Stimulated activated CD8-positive, alpha-beta memory T cell treated with anti-CD3 and anti-CD28 coated beads, Interleukin-12 subunit alpha, Interleukin-12 subunit beta, amount 100 ng/mL, for 24 hours (primary cell): ENCODE measurements at regions not wholly inside any gene's neighbourhood (a gene's known extent, or its start where the extent isn't known, plus 50 kb on each side); places are given as distances from the start of the nearest gene placed in this dataset.
"Not testable (repeated sequence)": the region's sequence is repeated elsewhere in the genome, so short reads cannot be mapped to it uniquely, and the experiment has no call there.

Source experiments
- DNase-seq: peaks from one replicate; pipeline ENCODE4 v3.0.0-alpha.2; 2020; ENCODE audit errors: extremely low read depth

- no peak for DNase-seq
Measured at GRCh38 chr5:124179819-124180218, 566.6 kb downstream of the ZNF608 start.

GRCh38 chr5:124178050-124178449 lies 568.4 kb downstream of the ZNF608 start:
- no peak for DNase-seq

GRCh38 chr5:124176692-124177091 lies 569.7 kb downstream of the ZNF608 start:
- DNase-seq: no peak

GRCh38 chr5:124173386-124173785 lies 573.1 kb downstream of the ZNF608 start:
- no peak for DNase-seq

GRCh38 chr5:124172389-124173003 lies 573.9 kb downstream of the ZNF608 start:
- no peak for DNase-seq

- DNase-seq: not testable (repeated sequence)
Measured at GRCh38 chr5:124168093-124168492, 578.3 kb downstream of the ZNF608 start.

GRCh38 chr5:124162767-124163532 lies 583.5 kb downstream of the ZNF608 start:
- DNase-seq: no peak

- DNase-seq: no peak
Measured at GRCh38 chr5:124161266-124161665, 585.2 kb downstream of the ZNF608 start.

GRCh38 chr5:124160265-124160664 lies 586.2 kb downstream of the ZNF608 start:
- no peak for DNase-seq

GRCh38 chr5:124157320-124157719 lies 589.1 kb downstream of the ZNF608 start:
- DNase-seq: no peak

- DNase-seq: no peak
Measured at GRCh38 chr5:124156415-124156996, 589.9 kb downstream of the ZNF608 start.

GRCh38 chr5:124154714-124155113 lies 591.7 kb downstream of the ZNF608 start:
- no peak for DNase-seq

- DNase-seq: no peak
Measured at GRCh38 chr5:124153588-124153987, 592.9 kb downstream of the ZNF608 start.

- no peak for DNase-seq
Measured at GRCh38 chr5:124148574-124148973, 597.9 kb downstream of the ZNF608 start.

GRCh38 chr5:124140060-124140459 lies 606.4 kb downstream of the ZNF608 start:
- no peak for DNase-seq

GRCh38 chr5:124139477-124139876 lies 607.0 kb downstream of the ZNF608 start:
- DNase-seq: no peak

GRCh38 chr5:124136609-124137008 lies 609.8 kb downstream of the ZNF608 start:
- no peak for DNase-seq

- no peak for DNase-seq
Measured at GRCh38 chr5:124134941-124135340, 611.5 kb downstream of the ZNF608 start.

- no peak for DNase-seq
Measured at GRCh38 chr5:124133406-124133805, 613.0 kb downstream of the ZNF608 start.

GRCh38 chr5:124132843-124133242 lies 613.6 kb downstream of the ZNF608 start:
- no peak for DNase-seq

GRCh38 chr5:124131466-124131865 lies 615.0 kb downstream of the ZNF608 start:
- no peak for DNase-seq

- no peak for DNase-seq
Measured at GRCh38 chr5:124130816-124131215, 615.6 kb downstream of the ZNF608 start.

GRCh38 chr5:124128867-124129266 lies 616.9 kb downstream of the CSNK1G3 start:
- no peak for DNase-seq
